Thyroid gland (tissue), 4 donors: ENCODE measurements at regions not wholly inside any gene's neighbourhood (a gene's known extent, or its start where the extent isn't known, plus 50 kb on each side); places are given as distances from the start of the nearest gene placed in this dataset.

ENCODE experiments used
- POLR2A ChIP-seq, 2 donors: fragments of 450-650 bp; IDR thresholded peaks; one replicate each; pipeline ENCODE4 v1.6.1; 2017; ENCODE audit warnings: antibody characterized with exemption in 2 of 2, mild to moderate bottlenecking in 2 of 2, moderate library complexity in 1 of 2
- TF ChIP-seq, protein P1 (sequence below), 6 experiments: fragments of 200-600 bp in 3 of 6; fragments of 450-650 bp in 3 of 6; sonication (generic) in 3 of 6; IDR thresholded peaks; one replicate each; pipeline ENCODE4 v1.5.1; 2016 to 2019; ENCODE audit warnings: antibody characterized with exemption in 6 of 6, mild to moderate bottlenecking in 2 of 6, inconsistent platforms in 1 of 6, moderate library complexity in 1 of 6

- TF ChIP-seq, protein P1, sequence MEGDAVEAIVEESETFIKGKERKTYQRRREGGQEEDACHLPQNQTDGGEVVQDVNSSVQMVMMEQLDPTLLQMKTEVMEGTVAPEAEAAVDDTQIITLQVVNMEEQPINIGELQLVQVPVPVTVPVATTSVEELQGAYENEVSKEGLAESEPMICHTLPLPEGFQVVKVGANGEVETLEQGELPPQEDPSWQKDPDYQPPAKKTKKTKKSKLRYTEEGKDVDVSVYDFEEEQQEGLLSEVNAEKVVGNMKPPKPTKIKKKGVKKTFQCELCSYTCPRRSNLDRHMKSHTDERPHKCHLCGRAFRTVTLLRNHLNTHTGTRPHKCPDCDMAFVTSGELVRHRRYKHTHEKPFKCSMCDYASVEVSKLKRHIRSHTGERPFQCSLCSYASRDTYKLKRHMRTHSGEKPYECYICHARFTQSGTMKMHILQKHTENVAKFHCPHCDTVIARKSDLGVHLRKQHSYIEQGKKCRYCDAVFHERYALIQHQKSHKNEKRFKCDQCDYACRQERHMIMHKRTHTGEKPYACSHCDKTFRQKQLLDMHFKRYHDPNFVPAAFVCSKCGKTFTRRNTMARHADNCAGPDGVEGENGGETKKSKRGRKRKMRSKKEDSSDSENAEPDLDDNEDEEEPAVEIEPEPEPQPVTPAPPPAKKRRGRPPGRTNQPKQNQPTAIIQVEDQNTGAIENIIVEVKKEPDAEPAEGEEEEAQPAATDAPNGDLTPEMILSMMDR (IDR thresholded peaks at IDR 0.05): no peak
- no peak for TF ChIP-seq POLR2A (IDR thresholded peaks at IDR 0.05)
These were observed 487.4 kb upstream of the CELF4 start for GRCh38 chr18:38052879-38053590.
